ENCODE measurements at regions not wholly inside any gene's neighbourhood (a gene's known extent, or its start where the extent isn't known, plus 50 kb on each side); places are given as distances from the start of the nearest gene placed in this dataset.

GRCh38 chr1:60984062-60984799, 98.1 kb upstream of the NFIA start:
- no peak for DNase-seq (ENCODE audit: low spot score)

DNA sequence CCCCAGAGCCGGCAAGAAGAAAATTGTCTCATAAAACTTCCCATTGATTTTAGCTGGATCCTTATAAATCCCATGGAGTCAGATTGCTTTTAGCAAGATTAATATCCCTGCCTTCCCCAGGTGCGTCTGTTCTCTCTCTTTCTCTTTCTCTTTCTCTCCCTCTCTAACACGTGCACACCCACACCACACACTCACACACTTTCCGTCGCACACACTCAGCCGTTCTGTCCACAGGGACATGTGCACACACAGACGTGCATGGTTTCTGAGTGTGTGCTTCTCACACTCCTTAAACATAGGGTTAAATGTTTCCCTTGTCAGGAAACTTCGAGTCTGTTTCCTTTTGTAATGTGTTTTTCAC, 98.7 kb upstream of the NFIA start:
- DNase-seq (ENCODE audit: low spot score), result no peak

DNA sequence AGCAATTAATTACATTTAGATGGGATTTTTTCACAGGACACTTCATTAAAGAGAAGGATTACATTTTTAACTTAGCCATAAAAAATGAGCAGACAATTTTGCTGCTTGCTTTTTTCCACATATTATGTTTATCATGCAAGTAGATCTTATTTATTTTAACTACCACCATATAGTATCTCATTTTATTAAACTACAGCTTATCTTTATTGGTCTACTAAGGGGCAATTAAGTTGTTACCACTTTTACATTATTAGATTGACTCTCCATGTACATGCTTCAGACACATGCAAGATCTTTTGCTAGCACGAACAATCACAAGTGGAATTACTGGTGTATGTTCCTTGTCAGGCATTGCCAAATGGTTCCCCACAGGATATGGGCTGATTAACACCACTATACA, 99.8 kb upstream of the NFIA start:
- no peak for DNase-seq (ENCODE audit: low spot score)

DNA sequence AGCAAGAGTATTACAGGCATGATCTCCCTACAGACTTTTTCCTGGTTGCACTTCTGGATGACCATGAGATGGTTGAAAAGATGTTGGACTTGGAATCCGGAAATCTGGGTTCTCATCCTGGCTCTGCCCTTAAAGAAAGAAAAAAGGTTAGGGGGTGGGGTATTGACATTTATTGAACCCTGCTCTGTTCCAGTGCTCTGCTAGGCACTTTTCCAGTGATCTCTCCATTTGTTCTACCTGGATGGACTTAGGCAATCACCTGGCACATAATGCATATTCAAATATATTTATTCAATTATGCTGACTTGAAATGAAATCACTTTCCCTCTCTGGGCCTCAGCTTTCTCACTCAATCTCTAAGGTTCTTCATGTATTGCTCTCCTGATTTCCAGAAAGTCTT, 101.0 kb upstream of the NFIA start:
- DNase-seq (ENCODE audit: low spot score), result no peak

DNA sequence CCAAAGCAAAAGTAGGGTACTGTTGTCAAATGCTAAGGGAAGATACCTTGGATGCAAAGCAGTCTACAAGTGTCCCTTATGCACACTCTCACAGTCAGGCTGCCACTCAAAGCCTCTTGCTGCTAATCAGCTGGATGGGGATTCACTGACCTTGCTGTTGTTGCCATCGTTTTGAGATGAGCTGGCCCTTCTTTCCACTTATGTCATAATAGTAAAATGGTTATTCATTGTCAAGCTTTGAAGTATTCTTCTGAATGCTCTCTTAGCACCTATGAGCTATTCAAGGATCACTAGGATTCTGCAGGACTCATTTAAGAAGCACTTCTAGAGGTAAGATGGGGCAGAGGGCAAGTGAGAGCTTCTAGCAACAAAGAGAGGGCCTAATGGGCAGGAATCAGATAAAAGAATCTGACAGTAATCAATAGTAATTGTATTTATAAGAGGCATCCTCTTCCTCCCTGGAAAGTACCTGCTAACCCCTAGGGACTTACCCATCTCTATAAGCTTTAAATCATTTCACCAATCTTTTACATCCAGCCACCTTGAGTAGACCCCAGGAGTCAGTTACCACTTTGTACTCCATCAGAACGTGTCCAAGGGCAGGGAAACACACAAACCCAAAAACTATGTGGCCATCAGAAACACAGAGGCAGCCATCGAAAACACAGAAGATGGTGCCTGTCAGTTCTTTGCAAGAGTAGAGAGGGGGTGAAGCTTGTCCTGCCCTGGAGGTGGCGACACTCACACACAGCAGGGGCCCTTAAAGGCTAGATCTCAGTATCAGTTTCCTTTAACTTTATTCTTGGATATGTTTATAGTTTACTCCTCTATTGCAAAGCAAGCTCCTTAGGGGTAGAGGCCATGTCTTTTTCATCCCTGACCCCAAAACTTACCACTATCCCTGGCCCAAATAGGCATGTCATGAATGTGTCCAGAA, 103.7 kb upstream of the NFIA start:
- peak; percentile 15 for DNase-seq (ENCODE audit: low spot score)

- no peak for DNase-seq (ENCODE audit: low spot score)
Observed at GRCh38 chr1:60977661-60978060, 104.7 kb upstream of the NFIA start.

DNA sequence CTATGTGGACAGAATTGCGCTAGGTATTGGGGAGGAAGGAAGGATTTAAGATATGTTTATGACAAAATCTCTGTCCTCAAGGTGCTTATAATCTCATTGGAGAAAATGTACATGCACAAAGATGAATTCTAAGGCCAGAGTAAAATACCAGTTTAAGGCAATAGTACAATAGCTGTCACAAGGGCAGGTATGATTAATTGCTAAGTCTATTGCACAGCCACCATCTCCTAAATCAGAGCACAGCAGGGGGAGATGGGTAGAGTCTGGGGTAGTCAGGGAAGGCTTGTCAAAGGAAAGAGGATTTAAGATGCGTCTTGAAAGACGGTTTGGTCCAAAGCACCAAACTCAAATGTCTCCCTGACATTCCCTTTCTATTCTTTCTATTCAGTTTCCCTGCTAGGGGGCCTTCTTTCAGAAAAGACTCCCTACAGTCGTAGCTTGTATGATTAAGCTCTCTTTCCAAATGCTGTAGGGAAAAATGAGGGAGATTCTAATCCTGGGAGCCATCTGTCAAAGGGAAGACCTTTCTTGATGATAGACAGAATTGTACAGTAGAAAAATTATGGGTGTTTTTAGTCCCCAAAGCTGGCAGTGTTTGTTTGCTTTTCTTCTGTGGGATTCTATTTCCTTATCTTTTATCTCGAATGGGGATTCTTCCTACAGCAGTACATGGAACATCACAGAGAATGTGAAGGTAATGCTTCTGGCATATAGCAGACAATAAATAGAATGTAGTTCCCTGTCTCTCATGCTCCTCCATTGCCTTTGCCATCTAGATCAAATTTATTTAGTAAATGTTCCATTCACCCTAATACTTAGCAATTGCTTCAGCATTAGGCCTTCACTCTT, 107.6 kb upstream of the NFIA start:
- DNase-seq (ENCODE audit: low spot score), result no peak

- DNase-seq (ENCODE audit: low spot score), result no peak
Observed at GRCh38 chr1:60973668-60974067, 108.7 kb upstream of the NFIA start.

GRCh38 chr1:60972841-60973364, 109.5 kb upstream of the NFIA start:
- no peak for DNase-seq (ENCODE audit: low spot score)

GRCh38 chr1:60971330-60971729, 111.0 kb upstream of the NFIA start:
- DNase-seq (ENCODE audit: low spot score), result no peak

- no peak for DNase-seq (ENCODE audit: low spot score)
Observed at GRCh38 chr1:60969971-60970509, 112.3 kb upstream of the NFIA start.

DNA sequence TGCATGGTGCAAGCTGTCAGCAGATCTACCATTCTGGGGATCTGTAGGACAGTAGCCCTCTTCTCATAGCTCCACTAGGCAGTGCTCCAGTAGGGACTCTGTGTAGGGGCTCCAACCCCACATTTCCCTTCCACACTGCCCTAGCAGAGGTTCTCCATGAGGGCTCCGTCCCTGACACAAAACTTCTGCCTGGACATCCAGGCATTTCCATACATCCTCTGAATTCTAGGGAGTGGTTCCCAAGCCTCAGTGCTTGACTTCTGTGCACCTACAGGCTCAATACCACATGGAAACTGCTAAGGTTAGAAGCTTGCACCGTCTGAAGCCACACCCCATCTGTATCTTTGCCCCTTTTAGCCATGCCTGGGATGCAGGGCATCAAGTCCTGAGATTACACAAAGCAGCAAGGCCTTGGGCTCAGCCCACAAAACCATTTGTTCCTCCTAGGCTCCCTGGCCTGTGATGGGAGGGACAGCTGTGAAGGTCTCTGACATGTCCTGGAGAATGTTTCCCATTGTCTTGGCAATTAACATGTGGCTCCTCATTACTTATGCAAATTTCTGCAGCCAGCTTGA, 117.0 kb upstream of the NFIA start:
- no peak for DNase-seq (ENCODE audit: low spot score)

DNA sequence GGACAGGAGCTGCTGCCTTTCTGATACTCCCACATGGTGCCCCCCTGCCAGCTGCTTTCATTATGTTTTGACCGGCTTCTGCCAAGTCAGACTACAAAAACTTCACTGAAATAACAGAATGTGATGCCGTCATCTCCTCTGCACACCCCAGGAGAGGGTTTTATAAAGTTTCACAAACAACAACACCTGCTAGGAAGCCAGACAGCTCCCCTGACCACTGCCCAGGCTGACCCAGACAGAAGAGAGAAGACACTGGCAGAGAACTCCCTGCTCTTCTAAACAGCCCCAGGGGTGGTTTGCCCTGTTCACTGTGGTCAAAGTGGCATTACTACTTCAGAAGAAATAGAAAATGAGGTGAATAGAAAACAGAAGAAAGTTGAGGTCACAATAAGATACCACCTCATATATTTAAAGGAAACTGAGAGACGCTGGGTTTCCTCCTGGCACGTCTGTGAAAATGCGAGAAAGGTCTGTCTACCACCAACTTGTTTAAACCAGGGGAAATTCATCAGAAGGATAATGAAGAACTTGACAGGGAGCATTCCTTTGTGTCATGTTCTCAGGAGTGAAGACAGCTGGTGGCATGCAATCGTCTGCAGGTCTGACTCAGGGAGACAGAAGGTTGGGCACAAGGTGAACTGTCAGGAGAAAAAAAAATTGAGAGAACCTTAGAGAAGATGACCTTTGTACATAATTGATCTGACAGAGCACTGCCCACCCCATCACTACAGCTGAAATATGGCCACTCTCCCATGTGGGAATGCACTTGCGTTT, 119.0 kb upstream of the NFIA start:
- no peak for DNase-seq (ENCODE audit: low spot score)

DNA sequence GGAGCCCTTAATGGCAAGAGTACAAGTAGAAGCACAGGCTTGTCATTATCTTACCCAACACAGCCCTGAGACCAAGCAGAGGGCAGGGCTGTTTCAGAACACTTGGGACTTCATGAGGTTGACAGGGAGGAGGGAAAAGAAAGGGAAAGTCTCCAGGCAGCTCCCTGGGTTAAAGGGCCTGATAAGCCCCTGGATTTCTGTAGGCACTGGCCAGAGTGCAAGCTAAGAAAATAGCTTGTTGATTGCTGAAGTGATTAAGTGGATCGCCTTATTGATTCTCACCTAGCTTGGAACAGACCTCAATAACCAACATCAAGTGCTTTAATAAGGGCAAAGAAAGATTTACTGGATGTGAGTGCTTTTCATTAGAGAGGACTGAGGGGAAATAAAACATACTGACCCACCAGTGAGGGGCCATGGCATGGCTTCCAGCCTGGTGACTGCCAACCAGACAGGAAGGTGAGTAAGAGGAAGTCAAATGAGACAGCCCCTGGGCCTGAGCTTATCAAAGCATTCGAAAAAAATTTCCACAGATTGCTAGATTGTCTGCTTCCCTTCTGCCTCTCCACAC, 121.4 kb upstream of the NFIA start:
- peak; percentile 93 for DNase-seq (ENCODE audit: low spot score)

DNA sequence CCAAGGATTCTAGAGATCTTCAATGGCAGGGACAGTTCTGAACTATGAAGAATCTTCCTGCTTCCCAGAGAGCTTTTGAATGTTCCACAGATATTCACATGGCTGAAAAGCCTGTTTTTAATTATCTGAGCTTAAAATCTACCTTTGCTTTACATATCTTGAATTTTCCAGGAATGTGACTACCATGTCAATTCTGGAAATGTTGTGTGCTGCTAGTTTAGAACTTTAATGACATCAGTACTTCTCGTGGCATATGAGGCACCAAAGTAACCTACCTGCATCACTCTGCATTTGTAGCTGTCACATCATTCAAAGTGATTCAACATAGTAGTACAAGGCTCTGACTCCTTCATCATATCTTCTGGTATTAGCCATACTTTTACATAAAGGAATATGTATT, 122.7 kb upstream of the NFIA start:
- no peak for DNase-seq (ENCODE audit: low spot score)

DNA sequence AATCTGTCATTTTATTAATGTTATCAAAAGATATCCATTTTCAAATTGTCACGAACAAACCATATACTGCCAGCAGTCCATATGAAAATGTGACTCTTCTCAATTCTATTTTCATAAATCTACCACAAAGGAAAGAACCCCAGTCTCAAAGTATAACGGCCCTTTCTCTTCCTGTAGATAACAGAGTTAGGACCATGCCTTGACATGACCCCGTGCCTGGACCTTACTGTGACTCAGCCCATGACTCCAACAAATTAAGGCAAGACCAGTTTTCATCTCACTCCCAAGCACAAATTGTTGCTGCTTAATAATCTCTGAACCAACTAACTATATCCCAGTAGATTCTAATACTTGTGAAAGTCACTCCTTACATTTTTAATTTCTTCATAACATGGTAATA, 124.4 kb upstream of the NFIA start:
- DNase-seq (ENCODE audit: low spot score), result peak; percentile 60

DNA sequence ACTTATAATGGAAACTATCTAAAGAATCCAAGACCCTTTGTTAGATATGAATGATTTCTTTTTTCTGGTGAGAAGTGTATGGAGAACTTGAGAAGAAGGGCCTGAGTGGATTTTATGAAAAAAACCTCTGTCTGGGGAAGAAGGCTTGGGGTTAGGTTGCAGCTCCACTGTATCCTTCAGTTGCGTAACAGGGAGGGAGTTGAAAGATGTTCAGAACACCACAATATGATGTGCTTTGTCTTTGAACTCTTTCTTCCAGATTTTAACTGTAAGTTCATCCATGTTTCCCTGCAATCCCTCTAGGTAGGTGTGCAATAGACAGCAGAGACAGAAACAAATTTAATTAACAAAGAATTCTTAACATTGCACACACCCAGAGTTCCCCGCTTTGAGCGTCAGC, 125.8 kb upstream of the NFIA start:
- DNase-seq (ENCODE audit: low spot score), result no peak

GRCh38 chr1:60952612-60953111, 129.7 kb upstream of the NFIA start:
- no peak for DNase-seq (ENCODE audit: low spot score)

GRCh38 chr1:60950224-60951063, 131.9 kb upstream of the NFIA start:
- no peak for DNase-seq (ENCODE audit: low spot score)
